GM20431 (cell line): ENCODE measurements at regions not wholly inside any gene's neighbourhood (a gene's known extent, or its start where the extent isn't known, plus 50 kb on each side); places are given as distances from the start of the nearest gene placed in this dataset.
"Not testable (repeated sequence)": the region's sequence is repeated elsewhere in the genome, so short reads cannot be mapped to it uniquely, and the experiment has no call there.

Experiments used
- in situ Hi-C: fragments of 300-500 bp; cut with MseI, MboI; formaldehyde crosslinking; loops from one replicate; pipeline ENCODE4 v1.15.0; 2020; ENCODE audit warnings: low sequenced_read_pairs; ENCODE audit not compliant: unreplicated experiment

DNA sequence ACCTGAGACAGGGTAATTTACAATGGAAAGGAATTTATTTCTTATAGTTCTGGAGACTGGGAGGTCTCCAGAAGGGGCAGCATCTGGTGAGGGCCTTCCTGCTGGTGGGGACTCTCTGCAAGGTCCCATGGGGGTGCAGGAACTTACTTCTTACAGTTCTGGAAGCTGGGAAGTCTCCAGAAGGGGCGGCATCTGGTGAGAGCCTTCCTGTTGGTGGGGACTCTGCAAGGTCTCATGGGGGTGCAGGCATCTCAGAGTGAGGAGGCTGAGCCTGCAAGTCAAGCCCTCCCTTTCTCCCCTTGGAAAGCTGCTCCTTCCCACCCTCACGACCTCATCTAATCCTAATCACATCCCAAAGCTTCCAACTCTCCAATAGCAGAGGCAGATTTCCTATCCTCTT is 157.4 kb downstream of the FOXL1 start:
- in situ Hi-C loops = no loop called here

DNA sequence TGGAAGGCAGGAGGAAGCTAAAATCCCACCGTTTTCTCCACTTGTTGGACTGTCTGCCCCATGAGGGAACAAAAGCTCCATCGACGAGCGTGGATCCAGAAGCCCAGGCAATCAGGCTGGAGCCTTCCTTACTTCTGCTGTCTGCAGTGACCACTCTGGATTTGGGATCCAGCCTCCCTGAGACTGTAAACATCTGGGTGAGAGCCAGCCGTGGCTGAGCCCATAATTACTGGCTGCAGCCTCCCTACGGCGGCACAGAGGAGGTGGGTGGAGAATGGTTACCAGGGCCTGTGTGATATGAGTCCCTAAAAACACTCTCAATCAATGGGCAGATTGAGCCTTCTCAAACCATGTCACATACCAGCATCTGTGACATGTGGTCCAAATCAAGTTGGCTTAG is 158.2 kb downstream of the FOXL1 start:
- in situ Hi-C loops = no loop called here

DNA sequence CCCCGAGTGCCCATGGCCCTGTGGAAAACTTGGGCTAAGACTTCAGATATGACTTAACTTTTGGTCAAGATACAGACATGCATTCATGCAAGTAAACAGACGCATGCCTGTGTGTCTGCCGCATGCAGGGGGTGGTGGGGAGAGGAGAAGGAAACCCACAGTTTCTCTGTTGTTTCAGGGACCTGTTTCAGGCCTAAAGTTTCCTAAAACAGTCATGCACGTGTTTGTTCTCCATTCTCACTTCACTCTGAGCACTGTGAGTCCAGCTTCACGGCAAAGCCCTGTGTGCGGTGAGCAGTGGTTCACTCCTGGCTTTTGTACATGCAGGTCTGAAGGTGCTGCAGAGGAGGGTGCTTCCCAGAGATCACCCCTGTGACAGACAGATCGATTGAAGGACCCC is 158.7 kb downstream of the FOXL1 start:
- in situ Hi-C loops = no loop called here

DNA sequence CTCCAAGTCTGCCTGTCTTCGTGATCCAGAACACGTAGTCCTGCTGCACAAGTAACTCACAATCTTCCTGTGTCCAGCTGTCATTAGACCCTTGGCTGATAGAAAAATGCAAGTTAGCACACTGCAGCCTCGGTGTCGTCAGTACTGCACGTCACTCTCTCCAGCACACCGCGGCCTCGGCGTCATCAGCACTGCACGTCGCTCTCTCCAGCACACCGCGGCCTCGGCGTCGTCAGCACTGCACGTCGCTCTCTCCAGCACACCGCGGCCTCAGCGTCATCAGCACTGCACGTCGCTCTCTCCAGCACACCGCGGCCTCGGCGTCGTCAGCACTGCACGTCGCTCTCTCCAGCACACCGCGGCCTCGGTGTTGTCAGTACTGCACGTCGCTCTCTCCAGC is 160.0 kb downstream of the FOXL1 start:
- in situ Hi-C loops = not testable (repeated sequence)

DNA sequence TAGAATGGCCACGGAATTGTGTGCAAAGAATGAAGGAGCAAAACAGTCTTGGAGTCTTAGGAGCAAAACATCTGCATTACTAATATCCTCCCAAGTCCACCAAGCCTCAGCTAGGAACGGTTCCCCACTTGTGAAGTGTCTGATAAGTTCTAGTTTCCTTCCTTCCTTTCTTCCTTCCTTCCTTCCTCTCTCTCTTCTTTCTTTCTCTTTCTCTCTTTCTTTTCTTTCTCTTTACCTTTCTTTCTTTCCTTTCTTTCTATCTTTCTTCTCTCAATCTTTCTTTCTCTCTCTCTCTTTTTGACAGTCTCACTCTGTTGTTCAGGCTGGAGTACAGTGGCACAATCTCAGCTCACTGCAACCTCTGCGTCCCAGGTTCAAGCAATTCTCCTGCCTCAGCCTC is 160.8 kb downstream of the FOXL1 start:
- in situ Hi-C loops = no loop called here

DNA sequence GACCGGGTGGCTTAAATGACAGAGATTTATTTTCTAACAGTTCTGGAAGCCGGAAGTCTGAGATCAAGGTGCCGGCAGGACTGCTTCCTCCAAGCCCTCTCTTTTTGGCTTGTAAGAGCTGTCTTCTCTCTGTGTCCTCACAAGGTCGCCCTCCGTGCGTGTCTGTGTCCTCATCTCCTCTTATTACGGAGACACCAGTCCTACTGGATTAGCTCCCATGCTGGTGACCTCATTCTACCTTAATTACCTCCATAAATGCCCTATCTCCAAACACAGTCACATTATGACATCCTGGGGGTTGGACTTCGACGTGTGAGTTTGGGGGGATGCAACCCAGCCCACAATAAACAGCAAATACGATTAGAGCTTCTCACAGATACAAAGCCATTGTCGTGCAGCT is 161.5 kb downstream of the FOXL1 start:
- in situ Hi-C loops = no loop called here

DNA sequence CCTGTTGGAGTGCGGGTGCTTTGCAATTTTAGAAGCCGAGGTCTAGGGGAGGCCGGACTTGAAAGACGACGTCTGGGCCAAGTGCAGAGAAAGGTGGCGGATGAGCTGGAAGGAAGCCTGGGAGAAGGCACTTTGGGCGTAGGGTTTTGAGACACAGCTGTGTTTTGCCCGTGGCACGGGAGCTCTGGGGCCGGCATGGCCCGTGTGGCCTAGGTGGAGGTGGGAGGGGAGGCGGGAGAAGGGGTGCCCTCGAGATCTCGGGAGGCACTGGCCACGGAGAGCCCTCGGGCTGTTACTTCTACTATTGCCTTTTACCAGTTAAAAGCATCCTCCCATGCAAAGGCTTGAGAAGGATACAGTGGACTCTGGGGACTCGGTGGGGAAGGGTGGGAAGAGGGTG is 161.9 kb downstream of the FOXL1 start:
- in situ Hi-C loops = no loop called here

DNA sequence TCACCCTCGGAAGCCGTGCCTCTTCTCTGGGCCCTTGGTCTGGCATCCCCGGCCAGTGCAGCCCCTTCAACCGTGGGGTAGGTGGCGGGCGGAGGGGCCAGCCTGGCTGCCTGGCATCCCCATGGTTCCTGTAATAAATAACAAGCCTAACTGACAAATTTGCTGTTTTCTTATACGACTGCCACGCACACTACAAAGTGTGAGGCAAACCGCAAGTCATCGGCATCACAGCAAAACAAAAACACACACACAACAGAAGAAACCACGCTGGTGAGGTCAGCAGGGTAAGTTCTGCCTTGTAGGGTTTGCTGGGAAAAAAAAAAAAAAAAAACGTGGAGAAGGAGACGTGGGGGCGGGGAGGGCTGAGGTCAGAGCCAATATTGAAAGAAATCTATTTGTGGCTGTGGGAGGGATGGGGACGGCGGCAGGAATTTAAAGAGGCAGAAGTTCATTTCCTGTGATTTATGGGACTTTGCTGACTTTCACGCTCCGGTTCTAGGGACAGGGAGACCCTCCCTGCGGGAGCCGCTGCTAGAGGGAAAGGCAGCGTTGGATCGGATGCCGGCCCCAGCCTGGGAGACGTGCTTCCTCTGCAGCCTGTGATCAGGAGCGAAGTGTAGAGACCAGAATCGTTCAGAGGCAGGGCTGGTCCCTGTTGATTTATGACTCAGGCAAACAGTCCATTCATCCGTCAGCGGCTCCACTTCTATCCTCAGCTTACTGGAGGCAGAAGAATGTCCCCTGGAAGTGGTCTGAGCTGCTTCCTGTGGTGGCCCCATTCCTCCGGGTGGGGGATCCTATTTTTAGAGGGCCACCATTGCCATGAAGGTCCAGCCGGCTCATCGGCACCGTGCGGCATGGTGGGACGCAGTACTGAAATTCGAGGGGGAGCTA is 162.8 kb downstream of the FOXL1 start:
- in situ Hi-C loops = no loop called here

DNA sequence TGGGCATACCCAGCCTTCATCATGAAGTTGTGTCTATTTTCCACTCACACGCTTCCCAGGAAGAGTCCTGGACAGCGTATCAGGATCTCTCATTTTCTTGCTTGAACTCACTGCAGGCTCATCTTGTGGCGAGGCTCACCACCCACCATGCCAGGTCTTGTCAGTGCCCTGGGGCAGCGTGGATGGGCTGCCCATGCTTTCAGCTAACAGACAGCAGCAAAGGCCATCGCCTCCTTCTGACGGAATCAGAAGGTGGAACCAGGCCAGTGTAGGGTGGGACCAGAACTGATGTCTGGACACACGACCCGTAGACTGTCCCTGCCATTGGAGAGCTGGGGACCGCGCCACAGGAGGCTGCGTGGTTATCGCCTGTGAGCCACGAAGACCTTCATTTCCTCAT is 169.4 kb downstream of the FOXL1 start:
- in situ Hi-C loops = no loop called here

DNA sequence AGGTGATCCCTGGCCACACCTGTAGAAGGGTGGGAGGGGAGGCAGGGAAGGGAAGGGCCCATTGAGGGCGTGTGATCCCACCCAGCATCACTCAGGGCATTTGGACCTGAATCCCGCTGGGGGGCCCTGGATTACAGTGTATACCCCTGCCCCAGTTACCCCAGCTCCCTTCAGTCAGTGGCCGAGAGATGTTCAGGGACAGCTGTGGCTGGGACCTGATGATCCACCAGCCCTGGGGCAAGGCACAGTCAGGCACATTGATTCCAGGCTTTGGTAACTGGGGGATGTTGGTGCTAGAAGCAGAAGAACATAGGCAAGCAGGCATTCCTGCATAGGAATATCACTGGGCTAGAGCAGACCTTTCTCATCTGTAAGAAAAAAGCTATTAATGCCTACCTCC is 170.3 kb downstream of the FOXL1 start:
- in situ Hi-C loops = no loop called here

DNA sequence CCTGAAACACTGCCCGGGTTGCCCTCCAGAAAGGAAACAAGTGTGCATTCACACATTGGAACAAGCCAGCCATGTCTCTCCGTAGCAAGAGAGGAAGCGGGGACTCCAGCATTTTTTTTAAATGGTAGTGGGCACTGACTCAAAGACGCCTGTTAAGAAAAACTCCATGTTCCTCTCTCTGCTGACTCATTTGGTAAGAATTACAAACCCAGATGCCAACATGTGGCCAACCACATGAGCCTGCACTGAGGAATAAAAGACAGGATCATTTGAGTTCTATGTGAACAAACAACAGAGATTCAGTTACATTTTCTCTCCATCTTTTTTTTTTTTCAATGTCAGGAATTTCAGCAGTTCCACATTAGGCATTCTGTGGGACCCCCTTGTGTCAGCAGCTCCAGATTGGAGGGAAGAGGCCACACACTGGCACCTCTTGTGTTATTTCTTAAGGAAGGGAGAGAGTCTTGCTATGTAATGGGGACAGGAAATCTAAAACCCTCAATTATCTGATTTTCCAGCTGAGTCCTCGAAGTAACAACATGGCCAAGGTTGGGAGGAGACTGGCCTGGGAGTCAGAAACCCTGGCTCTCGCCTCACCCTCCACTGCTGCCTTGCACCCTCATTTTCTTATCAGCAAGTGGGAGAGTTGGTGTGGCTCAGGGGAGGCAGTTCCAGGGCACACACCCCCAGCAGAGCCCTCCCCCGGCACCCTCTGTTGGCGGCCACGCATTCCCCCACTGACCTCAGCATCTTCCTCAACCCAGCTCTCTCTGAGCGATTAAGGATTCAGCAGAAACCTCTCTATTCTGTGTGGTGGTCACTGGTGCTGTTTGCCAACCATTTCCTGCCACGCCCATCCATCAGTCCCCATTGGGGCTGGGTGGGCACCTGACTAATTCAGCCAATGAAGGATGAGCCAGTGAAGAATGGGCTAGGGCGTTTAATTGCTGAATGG is 173.0 kb downstream of the FOXL1 start:
- in situ Hi-C loops = no loop called here

DNA sequence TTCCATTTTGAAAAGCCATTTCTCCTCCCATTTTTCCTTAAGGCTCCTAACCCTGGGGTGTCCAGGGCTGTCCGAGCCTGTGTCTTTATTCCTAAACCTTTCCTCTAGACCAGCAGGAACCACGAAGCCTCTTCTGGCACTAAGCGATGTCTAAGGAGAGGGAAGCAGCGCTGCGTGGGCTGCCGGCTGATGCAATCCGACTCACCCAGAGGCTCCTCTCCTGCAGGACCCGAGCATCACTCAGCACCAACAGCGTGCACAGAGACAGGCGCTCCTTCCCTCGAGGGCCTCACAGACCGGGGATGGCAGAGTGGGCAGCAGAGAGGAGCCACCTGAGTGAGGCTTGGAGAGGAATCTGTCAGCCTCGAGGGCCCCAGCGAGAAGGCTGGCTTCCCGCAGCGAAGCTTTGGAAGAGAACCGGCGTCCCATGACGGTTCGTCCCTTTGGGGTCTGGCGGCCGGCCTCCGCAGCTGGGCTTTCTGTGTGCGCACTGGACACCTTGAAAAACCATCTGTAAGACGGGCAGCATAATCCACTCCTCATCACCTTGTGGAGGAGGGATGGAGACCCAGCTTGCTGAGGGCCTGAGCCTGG is 174.3 kb downstream of the FOXL1 start:
- in situ Hi-C loops = no loop called here

DNA sequence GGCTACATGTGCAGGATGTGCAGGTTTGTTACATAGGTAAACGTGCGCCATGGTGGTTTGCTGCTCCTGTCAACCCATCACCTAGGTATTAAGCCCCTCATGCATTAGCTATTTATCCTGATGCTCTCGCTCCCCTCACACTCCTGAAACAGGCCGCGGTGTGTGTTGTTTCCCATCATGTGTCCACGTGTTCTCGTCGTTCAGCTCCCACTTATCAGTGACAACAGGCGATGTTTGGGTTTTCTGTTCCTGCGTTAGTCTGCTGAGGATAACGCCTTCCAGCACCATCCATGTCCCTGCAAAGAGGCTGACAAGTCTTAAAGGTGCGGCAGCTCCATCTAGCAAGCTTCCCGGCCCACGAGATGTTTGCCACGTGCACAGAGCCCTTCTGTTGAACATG is 175.1 kb downstream of the FOXL1 start:
- in situ Hi-C loops = no loop called here

DNA sequence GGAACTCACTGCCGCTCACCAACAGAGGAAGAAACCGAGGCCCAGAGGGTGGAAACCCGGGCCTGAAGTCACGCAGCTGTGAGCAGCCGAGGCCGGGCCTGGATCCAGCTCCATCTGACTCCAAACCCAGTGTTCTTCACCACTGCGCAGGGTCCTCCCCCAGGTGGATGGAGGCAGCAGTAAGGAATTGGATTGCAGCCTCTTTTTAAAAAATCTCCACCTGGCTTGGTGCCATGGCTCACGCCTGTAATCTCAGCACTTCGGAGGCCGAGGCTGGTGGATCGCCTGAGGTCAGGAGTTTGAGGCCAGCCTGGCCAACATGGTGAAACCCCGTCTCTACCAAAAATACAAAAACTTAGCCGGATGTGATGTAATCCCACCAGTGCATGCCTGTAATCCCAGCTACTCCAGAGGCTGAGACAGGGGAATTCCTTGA is 177.2 kb downstream of the FOXL1 start:
- in situ Hi-C loops = no loop called here

DNA sequence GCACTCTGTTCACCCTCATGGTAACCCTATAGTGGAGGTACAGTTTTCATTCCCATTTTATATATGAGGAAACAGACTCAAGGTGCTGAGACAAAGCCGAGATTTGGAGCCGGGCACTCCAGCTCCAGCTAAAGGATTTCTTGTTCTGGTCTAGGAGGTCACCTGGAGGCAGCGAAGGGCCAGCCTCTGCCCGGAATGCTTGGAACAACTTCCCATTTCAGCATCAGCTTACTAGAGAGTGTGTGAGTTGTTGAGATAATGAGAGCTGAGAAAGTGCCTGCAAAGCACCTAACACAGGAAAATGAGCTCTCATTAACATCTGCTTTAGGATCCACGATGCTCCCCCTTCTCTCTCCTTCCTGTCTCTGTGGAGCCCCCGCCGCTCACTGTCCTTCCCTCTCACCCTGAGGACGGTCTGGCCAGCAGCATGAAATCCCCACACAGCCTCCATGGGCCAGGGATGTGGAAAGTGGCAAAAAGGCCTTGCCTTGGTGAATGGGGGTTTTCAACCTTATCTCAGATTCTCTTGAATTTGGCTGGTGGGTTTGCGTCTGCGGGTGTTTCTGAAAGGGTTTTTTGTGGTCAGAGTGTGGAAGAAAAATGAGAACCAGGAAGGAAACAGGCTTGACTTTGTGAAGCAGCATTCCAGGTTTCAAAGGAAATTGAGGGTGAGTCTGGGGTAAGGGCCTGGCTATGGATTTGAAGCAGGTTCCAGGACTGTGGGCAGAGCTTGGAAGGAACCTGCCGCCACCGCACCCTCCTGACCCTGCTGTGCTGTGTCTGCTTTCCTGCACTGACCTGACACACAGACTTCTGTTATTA is 178.7 kb downstream of the FOXL1 start:
- in situ Hi-C loops = no loop called here

DNA sequence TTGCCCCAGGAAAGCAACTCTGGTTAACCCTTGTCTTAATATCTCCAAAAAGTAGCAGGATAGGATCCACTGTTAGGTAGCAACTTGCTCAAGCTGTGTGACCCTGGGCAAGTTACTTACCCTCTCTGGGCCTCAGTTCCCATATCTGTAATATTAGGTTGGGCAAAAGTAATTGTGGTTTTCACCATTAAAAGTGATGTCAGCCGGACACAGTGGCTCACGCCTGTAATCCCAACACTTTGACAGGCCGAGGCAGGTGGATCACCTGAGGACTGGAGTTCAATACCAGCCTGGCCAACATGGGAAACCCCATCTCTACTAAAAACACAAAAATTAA is 179.3 kb downstream of the FOXL1 start:
- in situ Hi-C loops = no loop called here

DNA sequence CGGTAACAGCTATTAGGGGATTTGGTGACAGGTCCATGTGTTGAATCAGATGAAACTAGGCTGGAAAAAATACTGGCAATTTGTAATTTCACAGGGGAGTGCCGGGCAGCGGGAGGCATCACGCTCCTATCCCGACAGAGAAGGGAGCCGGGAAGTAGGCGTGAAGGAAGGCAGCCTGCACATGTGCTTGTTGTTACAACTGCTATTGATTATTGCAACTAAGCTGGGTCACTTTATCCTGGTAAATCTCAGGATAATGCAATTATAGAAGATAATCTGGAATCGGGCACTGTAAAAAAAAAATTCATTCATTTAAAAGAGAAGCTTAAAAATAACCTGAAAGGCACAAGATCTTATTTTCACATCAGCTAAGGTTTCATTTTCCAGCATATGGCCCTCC is 180.6 kb downstream of the FOXL1 start:
- in situ Hi-C loops = no loop called here

DNA sequence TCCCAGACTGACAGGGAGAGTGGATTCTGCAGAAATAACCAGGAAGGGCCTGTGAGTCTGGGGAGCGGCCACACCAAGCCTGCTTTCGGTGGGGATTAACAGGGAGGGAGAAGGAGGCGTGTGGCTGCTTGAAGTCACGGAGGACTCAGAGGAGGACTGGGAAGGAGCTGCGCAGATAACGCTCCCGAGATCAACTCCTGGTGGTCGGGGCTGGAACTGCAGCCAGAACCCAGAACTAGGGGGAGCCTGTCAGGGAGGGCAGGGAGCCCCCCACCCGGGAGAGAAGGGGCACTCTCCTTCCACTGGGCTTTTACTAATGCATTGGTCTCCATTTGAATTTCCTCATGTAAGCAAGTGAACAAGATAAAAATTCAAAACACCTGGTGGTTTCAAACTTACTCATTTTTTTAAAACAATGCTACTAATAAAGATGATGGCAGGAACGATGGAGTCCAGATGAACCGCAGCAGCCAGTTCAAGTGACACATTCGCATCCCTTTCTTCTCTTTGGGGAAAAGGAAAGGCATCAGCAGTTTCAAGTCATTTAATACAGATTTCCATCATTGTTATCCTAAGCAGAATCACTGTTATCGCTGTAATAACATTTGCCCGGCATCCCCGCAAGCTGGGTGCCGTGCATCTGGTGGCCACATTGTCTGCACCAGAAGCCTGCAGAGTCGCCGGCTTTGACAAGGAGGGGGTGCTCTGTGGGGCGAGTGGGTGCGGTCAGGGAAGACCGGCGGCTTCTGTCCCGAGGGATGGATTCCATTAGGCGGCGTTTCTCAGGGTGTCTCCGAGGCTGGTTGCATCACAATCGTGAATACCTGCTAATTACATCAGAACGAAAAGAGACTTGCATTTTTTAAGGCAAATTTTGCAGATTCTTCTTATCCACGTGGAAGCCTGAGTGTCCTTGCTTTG is 183.0 kb downstream of the FOXL1 start:
- in situ Hi-C loops = no loop called here

DNA sequence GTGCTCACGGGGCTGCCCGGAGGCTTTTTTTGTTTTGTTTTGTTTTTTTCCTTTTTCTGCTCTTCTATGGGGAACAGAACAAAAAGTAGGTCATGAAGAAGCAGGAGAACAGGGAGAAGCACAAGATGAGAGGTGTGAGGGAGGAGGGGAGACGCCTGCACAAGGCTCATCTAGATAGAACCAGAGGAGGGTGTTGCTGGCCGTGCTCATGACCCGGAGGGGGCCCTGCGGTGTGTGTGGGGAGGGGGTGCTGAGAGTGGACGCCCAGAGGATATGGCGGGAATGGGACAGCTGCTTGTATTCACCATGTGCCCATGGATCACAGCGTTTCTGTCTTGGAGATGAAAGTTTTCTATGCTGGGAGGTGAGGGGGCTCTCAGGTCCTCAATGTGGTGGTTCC is 183.7 kb downstream of the FOXL1 start:
- in situ Hi-C loops = no loop called here
